Uterus (tissue), 3 donors: ENCODE measurements at regions not wholly inside any gene's neighbourhood (a gene's known extent, or its start where the extent isn't known, plus 50 kb on each side); places are given as distances from the start of the nearest gene placed in this dataset.

Experiments used
- DNase-seq, 2 donors: peaks; one replicate each; pipeline ENCODE4 v3.0.0-alpha.2; 2019 to 2020
- H3K27ac ChIP-seq, 2 donors: fragments of 200-600 bp; sonication (generic); 1 replicate in 1 of 2; 2 replicates in 1 of 2; pipeline ENCODE4 v1.5.1; 2016 to 2018
- H3K27me3 ChIP-seq, 2 donors: fragments of 200-600 bp; sonication (generic); one replicate each; pipeline ENCODE4 v1.5.1; 2018 to 2019; ENCODE audit warnings: control low read depth in 1 of 2
- H3K36me3 ChIP-seq, 2 donors: fragments of 200-600 bp; sonication (generic); one replicate each; pipeline ENCODE4 v1.5.1; 2019; ENCODE audit warnings: control low read depth in 1 of 2
- H3K4me1 ChIP-seq, 2 donors: fragments of 200-600 bp; sonication (generic); one replicate each; pipeline ENCODE4 v1.5.1; 2018 to 2019; ENCODE audit warnings: control low read depth in 1 of 2
- H3K4me3 ChIP-seq, 2 donors: fragments of 200-600 bp; sonication (generic); 1 replicate in 1 of 2; 2 replicates in 1 of 2; pipeline ENCODE4 v1.5.1; 2018 to 2019; ENCODE audit warnings: mild to moderate bottlenecking in 1 of 2
- H3K9me3 ChIP-seq, 2 donors: fragments of 200-600 bp; sonication (generic); one replicate each; pipeline ENCODE4 v1.5.1; 2019; ENCODE audit warnings: control low read depth in 1 of 2
- POLR2A ChIP-seq, 2 donors: fragments of 450-650 bp; IDR thresholded peaks; one replicate each; pipeline ENCODE4 v1.6.1; 2016; ENCODE audit warnings: antibody characterized with exemption in 2 of 2, mild to moderate bottlenecking in 1 of 2, moderate library complexity in 1 of 2
- intact Hi-C: fragments of 100-400 bp; cut with DNase I; formaldehyde crosslinking; loops from one replicate; pipeline ENCODE4 v1.15.1; 2023; ENCODE audit warnings: low total_unique reads
- TF ChIP-seq, protein P1 (sequence below), 4 experiments: fragments of 200-600 bp in 2 of 4; fragments of 450-650 bp in 2 of 4; sonication (generic) in 2 of 4; IDR thresholded peaks; one replicate each; pipeline ENCODE4 v1.5.1; 2016 to 2019; ENCODE audit warnings: antibody characterized with exemption in 4 of 4, mild to moderate bottlenecking in 2 of 4, moderate library complexity in 1 of 4
- donor health status: DM: yes; HTN: yes; CAD: no.

DNA sequence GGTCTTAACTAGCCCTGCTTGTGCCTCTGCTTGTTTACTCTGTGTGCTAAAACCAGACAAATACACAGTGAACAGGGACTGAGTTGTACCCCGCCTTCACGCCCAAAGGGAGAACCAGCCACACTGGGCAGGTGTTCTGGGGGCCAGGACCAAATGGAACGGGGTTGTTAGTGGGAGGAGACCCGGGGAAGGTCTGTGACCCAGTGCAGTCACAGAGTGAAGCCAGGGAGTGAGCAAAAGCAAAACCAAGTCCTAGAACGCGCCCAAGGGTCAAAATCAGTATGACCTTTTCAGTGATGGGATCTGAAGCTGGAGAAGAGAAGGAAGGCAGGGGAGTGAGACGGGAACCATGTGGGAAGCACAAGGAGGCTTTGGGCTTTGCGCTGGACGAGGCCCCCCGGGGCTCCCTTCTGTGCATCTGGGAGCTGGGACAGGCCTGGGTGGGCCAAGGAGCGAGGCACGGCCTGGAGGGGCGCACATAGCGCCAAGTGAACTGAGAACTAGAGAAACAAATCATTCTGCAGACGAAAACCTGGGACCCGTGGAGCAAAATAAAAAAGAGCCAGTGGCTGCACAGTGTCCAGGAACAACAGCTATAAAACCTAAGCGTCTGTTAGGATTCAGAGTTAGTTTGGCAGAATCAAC lies 78.3 kb upstream of the ALDH1A3 start:
- H3K4me1 ChIP-seq, result no peaks in the 10 kb centered on the region
- no peaks in the 10 kb centered on the region for H3K27me3 ChIP-seq
- no peak overlapping the region for H3K4me3 ChIP-seq
- H3K27ac ChIP-seq, result no peak overlapping the region
- intact Hi-C loops, result no loop called here
- DNase-seq, result no peak
- peaks cover 0 to 5% of the 10 kb centered on the region in 2 donors for H3K9me3 ChIP-seq
- TF ChIP-seq, protein P1, sequence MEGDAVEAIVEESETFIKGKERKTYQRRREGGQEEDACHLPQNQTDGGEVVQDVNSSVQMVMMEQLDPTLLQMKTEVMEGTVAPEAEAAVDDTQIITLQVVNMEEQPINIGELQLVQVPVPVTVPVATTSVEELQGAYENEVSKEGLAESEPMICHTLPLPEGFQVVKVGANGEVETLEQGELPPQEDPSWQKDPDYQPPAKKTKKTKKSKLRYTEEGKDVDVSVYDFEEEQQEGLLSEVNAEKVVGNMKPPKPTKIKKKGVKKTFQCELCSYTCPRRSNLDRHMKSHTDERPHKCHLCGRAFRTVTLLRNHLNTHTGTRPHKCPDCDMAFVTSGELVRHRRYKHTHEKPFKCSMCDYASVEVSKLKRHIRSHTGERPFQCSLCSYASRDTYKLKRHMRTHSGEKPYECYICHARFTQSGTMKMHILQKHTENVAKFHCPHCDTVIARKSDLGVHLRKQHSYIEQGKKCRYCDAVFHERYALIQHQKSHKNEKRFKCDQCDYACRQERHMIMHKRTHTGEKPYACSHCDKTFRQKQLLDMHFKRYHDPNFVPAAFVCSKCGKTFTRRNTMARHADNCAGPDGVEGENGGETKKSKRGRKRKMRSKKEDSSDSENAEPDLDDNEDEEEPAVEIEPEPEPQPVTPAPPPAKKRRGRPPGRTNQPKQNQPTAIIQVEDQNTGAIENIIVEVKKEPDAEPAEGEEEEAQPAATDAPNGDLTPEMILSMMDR (IDR thresholded peaks at IDR 0.05), result no peak
- H3K36me3 ChIP-seq, result no peaks in the 10 kb centered on the region

GRCh38 chr15:100802421-100803170 lies 77.0 kb upstream of the ALDH1A3 start:
- TF ChIP-seq POLR2A (IDR thresholded peaks at IDR 0.05), result no peak
- no peak overlapping the region for H3K27ac ChIP-seq
- no peak for DNase-seq

GRCh38 chr15:100803171-100803440 lies 76.5 kb upstream of the ALDH1A3 start:
- H3K27ac ChIP-seq, result no peak overlapping the region
- H3K27me3 ChIP-seq, result no peaks in the 10 kb centered on the region
- no peaks in the 10 kb centered on the region for H3K36me3 ChIP-seq
- no peak overlapping the region for H3K4me3 ChIP-seq
- TF ChIP-seq POLR2A (IDR thresholded peaks at IDR 0.05), result no peak
- TF ChIP-seq, protein P1 (IDR thresholded peaks at IDR 0.05), result no peak
- DNase-seq, result no peak
- H3K4me1 ChIP-seq, result no peaks in the 10 kb centered on the region
- intact Hi-C loops, result no loop called here
- H3K9me3 ChIP-seq, result peaks cover 0 to 5% of the 10 kb centered on the region in 2 donors

More at GRCh38 chr15:100802421-100803170, 77.0 kb upstream of the ALDH1A3 start:
- Histone ChIP-seq H3K27me3 (no peaks in the 10 kb centered on the region), H3K4me1 (no peaks in the 10 kb centered on the region), H3K36me3 (no peaks in the 10 kb centered on the region), H3K9me3 (peaks cover 0 to 5% of the 10 kb centered on the region in 2 donors), H3K4me3 (no peak overlapping the region)
- intact Hi-C loops, result no loop called here

GRCh38 chr15:100806157-100806556 lies 73.5 kb upstream of the ALDH1A3 start:
- H3K36me3 ChIP-seq, result no peaks in the 10 kb centered on the region
- TF ChIP-seq, protein P1 (IDR thresholded peaks at IDR 0.05), result no peak
- no peak for TF ChIP-seq POLR2A (IDR thresholded peaks at IDR 0.05)
- intact Hi-C loops, result no loop called here
- H3K4me1 ChIP-seq, result no peaks in the 10 kb centered on the region
- H3K4me3 ChIP-seq, result no peak overlapping the region
- H3K27ac ChIP-seq, result no peak overlapping the region
- no peak for DNase-seq
- H3K27me3 ChIP-seq, result no peaks in the 10 kb centered on the region
- H3K9me3 ChIP-seq, result no peaks in the 10 kb centered on the region

DNA sequence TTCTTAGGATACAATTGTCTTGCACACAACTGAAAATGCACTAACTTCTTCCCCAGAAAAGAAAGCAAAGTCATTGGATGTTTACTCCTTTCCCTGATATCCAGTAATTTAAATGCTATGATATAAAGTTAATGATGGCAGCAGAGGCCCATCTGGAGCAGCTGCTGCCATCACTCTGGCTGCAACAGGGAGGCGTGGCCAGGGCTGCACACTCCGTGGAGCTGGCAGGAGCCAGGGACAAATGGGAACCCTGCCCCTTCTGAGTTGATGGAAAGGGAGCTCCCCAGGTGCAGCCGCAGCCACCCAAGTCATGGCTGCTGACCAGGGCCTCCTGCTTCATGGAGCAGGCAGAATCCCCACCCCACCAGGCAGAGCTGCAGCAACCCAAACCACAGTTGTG lies 72.6 kb upstream of the ALDH1A3 start:
- intact Hi-C loops, result no loop called here
- TF ChIP-seq, protein P1 (IDR thresholded peaks at IDR 0.05), result no peak
- TF ChIP-seq POLR2A (IDR thresholded peaks at IDR 0.05), result no peak
- no peaks in the 10 kb centered on the region for H3K36me3 ChIP-seq
- no peak overlapping the region for H3K4me3 ChIP-seq
- H3K27ac ChIP-seq, result no peak overlapping the region
- DNase-seq, result no peak
- no peaks in the 10 kb centered on the region for H3K9me3 ChIP-seq
- no peaks in the 10 kb centered on the region for H3K27me3 ChIP-seq
- no peaks in the 10 kb centered on the region for H3K4me1 ChIP-seq
